ENCODE measurements at regions not wholly inside any gene's neighbourhood (a gene's known extent, or its start where the extent isn't known, plus 50 kb on each side); places are given as distances from the start of the nearest gene placed in this dataset.

- DNase-seq (no peak), ATAC-seq (no peak)
- TF ChIP-seq, protein P1, sequence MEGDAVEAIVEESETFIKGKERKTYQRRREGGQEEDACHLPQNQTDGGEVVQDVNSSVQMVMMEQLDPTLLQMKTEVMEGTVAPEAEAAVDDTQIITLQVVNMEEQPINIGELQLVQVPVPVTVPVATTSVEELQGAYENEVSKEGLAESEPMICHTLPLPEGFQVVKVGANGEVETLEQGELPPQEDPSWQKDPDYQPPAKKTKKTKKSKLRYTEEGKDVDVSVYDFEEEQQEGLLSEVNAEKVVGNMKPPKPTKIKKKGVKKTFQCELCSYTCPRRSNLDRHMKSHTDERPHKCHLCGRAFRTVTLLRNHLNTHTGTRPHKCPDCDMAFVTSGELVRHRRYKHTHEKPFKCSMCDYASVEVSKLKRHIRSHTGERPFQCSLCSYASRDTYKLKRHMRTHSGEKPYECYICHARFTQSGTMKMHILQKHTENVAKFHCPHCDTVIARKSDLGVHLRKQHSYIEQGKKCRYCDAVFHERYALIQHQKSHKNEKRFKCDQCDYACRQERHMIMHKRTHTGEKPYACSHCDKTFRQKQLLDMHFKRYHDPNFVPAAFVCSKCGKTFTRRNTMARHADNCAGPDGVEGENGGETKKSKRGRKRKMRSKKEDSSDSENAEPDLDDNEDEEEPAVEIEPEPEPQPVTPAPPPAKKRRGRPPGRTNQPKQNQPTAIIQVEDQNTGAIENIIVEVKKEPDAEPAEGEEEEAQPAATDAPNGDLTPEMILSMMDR (IDR thresholded peaks at IDR 0.05), result no peak
- intact Hi-C loops (cut with DNase I), result no loop called here
- 65 to 80% (median 71%) methylated on average over 7 of the region's 7 CpGs for WGBS, 3 donors
- H3K27ac ChIP-seq, result no peak overlapping the region
- H3K4me3 ChIP-seq, result no peak overlapping the region
- H3K4me1 ChIP-seq, result no peaks in the 10 kb centered on the region
- no peaks in the 10 kb centered on the region for H3K36me3 ChIP-seq (ENCODE audit: insufficient read depth in 1 of 2, low read depth in 1 of 2)
- H3K27me3 ChIP-seq (ENCODE audit: insufficient read depth in 3 of 3, low read length in 2 of 3), result peaks cover 0 to 2% (median 0%) of the 10 kb centered on the region in 3 donors
- no peaks in the 10 kb centered on the region for H3K9me3 ChIP-seq
Measured at GRCh38 chr2:217045700-217046475, 186.0 kb upstream of the TNP1 start.

DNA sequence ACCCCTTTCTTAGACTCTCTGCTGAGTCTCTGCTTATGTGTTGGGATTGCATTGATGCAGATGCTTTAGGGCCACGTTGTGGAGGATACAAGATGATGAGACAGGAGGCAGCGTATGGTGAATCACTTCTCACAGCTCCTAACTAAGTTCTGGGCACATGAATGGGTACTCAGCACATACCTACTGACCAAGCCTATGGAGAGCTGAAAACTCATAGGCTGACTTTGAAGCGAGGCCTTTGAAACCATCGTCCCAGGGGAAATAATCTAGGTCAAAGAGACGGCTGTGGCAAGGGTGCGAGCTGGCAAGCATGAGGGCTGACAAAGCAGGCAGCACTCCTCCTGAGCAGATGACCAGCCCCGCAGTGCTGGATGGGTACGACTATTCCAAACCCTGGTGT is 180.2 kb upstream of the TNP1 start:
- TF ChIP-seq, protein P1 (IDR thresholded peaks at IDR 0.05), result no peak
- ATAC-seq, result no peak
- no peak overlapping the region for H3K27ac ChIP-seq
- peaks cover 4% of the 10 kb centered on the region for H3K4me1 ChIP-seq
- DNase-seq, result no peak
- no peaks in the 10 kb centered on the region for H3K27me3 ChIP-seq (ENCODE audit: insufficient read depth in 3 of 3, low read length in 2 of 3)
- no peaks in the 10 kb centered on the region for H3K9me3 ChIP-seq
- no peaks in the 10 kb centered on the region for H3K36me3 ChIP-seq (ENCODE audit: insufficient read depth in 1 of 2, low read depth in 1 of 2)
- intact Hi-C loops (cut with DNase I), result no loop called here
- H3K4me3 ChIP-seq, result no peak overlapping the region
- whole genome bisulfite sequencing, 3 donors, result 94 to 96% (median 95%) methylated on average over 8 of the region's 8 CpGs

DNA sequence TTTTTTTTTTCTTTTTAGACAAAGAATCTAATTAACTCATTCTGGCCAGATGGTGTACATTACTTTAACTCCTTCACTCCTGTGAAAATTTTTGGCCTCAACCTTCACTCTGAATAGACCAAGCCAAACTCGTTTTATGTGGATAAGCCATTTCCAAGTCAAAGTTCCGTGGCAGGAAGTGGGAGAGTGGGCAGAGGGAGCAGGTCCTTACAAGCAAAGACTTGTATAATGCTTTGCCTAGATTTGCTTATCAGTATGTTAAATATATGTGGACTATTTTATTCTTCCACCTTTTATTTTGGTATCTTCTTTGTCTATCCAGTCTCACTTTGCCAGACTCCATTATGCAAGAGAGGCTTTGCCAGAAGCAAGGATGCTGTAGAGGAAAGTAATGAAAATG is 178.1 kb upstream of the TNP1 start:
- 88 to 90% (median 89%) methylated on average over 2 of the region's 2 CpGs for WGBS, 3 donors

GRCh38 chr2:217037353-217037752 is 177.5 kb upstream of the TNP1 start:
- ATAC-seq (no peak), DNase-seq (no peak)
- TF ChIP-seq, protein P1 (IDR thresholded peaks at IDR 0.05), result no peak
- intact Hi-C loops (cut with DNase I), result no loop called here
- no peaks in the 10 kb centered on the region for H3K27me3 ChIP-seq (ENCODE audit: insufficient read depth in 3 of 3, low read length in 2 of 3)
- H3K36me3 ChIP-seq (ENCODE audit: insufficient read depth in 1 of 2, low read depth in 1 of 2), result no peaks in the 10 kb centered on the region
- peaks cover 4% of the 10 kb centered on the region for H3K4me1 ChIP-seq
- no peak overlapping the region for H3K27ac ChIP-seq
- H3K9me3 ChIP-seq, result no peaks in the 10 kb centered on the region
- 75 to 88% (median 81%) methylated on average over 3 of the region's 3 CpGs for WGBS, 3 donors
- H3K4me3 ChIP-seq, result no peak overlapping the region

More for the DNA sequence above, 178.1 kb upstream of the TNP1 start:
- no peaks in the 10 kb centered on the region for H3K36me3 ChIP-seq (ENCODE audit: insufficient read depth in 1 of 2, low read depth in 1 of 2)
- no peak overlapping the region for H3K4me3 ChIP-seq
- H3K9me3 ChIP-seq, result no peaks in the 10 kb centered on the region
- intact Hi-C loops (cut with DNase I), result no loop called here
- no peak for DNase-seq
- no peak for ATAC-seq
- H3K4me1 ChIP-seq, result peaks cover 4% of the 10 kb centered on the region
- H3K27me3 ChIP-seq (ENCODE audit: insufficient read depth in 3 of 3, low read length in 2 of 3), result no peaks in the 10 kb centered on the region
- TF ChIP-seq, protein P1 (IDR thresholded peaks at IDR 0.05), result no peak
- no peak overlapping the region for H3K27ac ChIP-seq

GRCh38 chr2:217035967-217036366 is 176.1 kb upstream of the TNP1 start:
- TF ChIP-seq, protein P1 (IDR thresholded peaks at IDR 0.05), result no peak
- intact Hi-C loops (cut with DNase I), result no loop called here
- 1 to 8% (median 4%) methylated on average over 4 of the region's 4 CpGs for WGBS, 3 donors
- peak; percentile 48 to 77 (median 68) for ATAC-seq
- no peak overlapping the region for H3K27ac ChIP-seq
- peak; percentile 34 to 65 for DNase-seq
- peaks cover 4% of the 10 kb centered on the region for H3K4me1 ChIP-seq
- no peaks in the 10 kb centered on the region for H3K27me3 ChIP-seq (ENCODE audit: insufficient read depth in 3 of 3, low read length in 2 of 3)
- no peak overlapping the region for H3K4me3 ChIP-seq
- H3K36me3 ChIP-seq (ENCODE audit: insufficient read depth in 1 of 2, low read depth in 1 of 2), result no peaks in the 10 kb centered on the region
- H3K9me3 ChIP-seq, result no peaks in the 10 kb centered on the region

Measured in psoas muscle (tissue), 7 donors.